Brain pericyte (primary cell): ENCODE measurements at regions not wholly inside any gene's neighbourhood (a gene's known extent, or its start where the extent isn't known, plus 50 kb on each side); places are given as distances from the start of the nearest gene placed in this dataset.
"Not testable (repeated sequence)": the region's sequence is repeated elsewhere in the genome, so short reads cannot be mapped to it uniquely, and the experiment has no call there.

Experiments
- DNase-seq: peaks from one replicate; pipeline ENCODE4 v3.0.0-alpha.2; 2012; ENCODE audit warnings: low read depth, low spot score

GRCh38 chr4:144799486-144799885, 153.5 kb downstream of the HHIP start:
- DNase-seq: no peak

- no peak for DNase-seq
Measured at GRCh38 chr4:144801731-144802130, 155.8 kb downstream of the HHIP start.

GRCh38 chr4:144808034-144808433, 162.1 kb downstream of the HHIP start:
- no peak for DNase-seq

GRCh38 chr4:144809056-144809640, 163.2 kb downstream of the HHIP start:
- DNase-seq: no peak

GRCh38 chr4:144816668-144817067, 170.7 kb downstream of the HHIP start:
- no peak for DNase-seq

GRCh38 chr4:144817081-144817480, 171.1 kb downstream of the HHIP start:
- DNase-seq: no peak

- no peak for DNase-seq
Measured at GRCh38 chr4:144818136-144818535, 172.2 kb downstream of the HHIP start.

- no peak for DNase-seq
Measured at GRCh38 chr4:144819591-144819990, 173.6 kb downstream of the HHIP start.

- no peak for DNase-seq
Measured at GRCh38 chr4:144820011-144820727, 174.2 kb downstream of the HHIP start.

GRCh38 chr4:144820728-144821085, 174.8 kb downstream of the HHIP start:
- peak; percentile 67 for DNase-seq

- DNase-seq: no peak
Measured at GRCh38 chr4:144831971-144832370, 186.0 kb downstream of the HHIP start.

GRCh38 chr4:144845411-144845810, 199.5 kb downstream of the HHIP start:
- no peak for DNase-seq

- no peak for DNase-seq
Measured at GRCh38 chr4:144851948-144852347, 206.0 kb downstream of the HHIP start.

- no peak for DNase-seq
Measured at GRCh38 chr4:144861471-144861870, 215.5 kb downstream of the HHIP start.

GRCh38 chr4:144862210-144862609, 216.3 kb downstream of the HHIP start:
- no peak for DNase-seq

GRCh38 chr4:144864891-144865290, 218.9 kb downstream of the HHIP start:
- not testable (repeated sequence) for DNase-seq

GRCh38 chr4:144868309-144868708, 222.4 kb downstream of the HHIP start:
- DNase-seq: no peak

GRCh38 chr4:144872508-144873225, 225.3 kb downstream of the ANAPC10 start:
- no peak for DNase-seq

GRCh38 chr4:144873226-144873990, 224.6 kb downstream of the ANAPC10 start:
- DNase-seq: no peak

GRCh38 chr4:144894573-144894972, 203.4 kb downstream of the ANAPC10 start:
- DNase-seq: no peak

GRCh38 chr4:144899393-144899792, 198.6 kb downstream of the ANAPC10 start:
- DNase-seq: no peak

GRCh38 chr4:144901141-144901540, 196.9 kb downstream of the ANAPC10 start:
- no peak for DNase-seq
